H1 (cell line): ENCODE measurements at regions not wholly inside any gene's neighbourhood (a gene's known extent, or its start where the extent isn't known, plus 50 kb on each side); places are given as distances from the start of the nearest gene placed in this dataset.

Experiments
- CTCF ChIA-PET: fragments of 300-600 bp; sonication (Branson Sonifier 250); formaldehyde crosslinking; loops from one replicate; lab custom pipeline; 2021; ENCODE audit not compliant: partially characterized antibody; lab: Charles Lee
- POLR2A ChIA-PET: fragments of 300-600 bp; sonication (Branson Sonifier 250); formaldehyde crosslinking; loops from one replicate; lab custom pipeline; 2021; ENCODE audit warnings: inconsistent platforms; ENCODE audit not compliant: partially characterized antibody; lab: Charles Lee
- DNase-seq, 2 experiments: peaks; one replicate each; pipeline versions ENCODE4 v3.0.0 to v3.0.0-alpha.2; 2010 to 2022; ENCODE audit warnings: low spot score in 2 of 2, low read depth in 1 of 2, mixed read lengths in 1 of 2
- FAIRE-seq: peaks from 2 replicates; lab custom pipeline; 2011; peaks lifted over from hg19 to GRCh38; lab: Jason Lieb, UNC
- H2AFZ ChIP-seq: 2 replicates; pipeline ENCODE4 v1.8.1; 2012; ENCODE audit warnings: low read length, inconsistent platforms
- H2AK5ac ChIP-seq: 2 replicates; pipeline ENCODE4 v1.6.1; 2013; ENCODE audit warnings: low read depth, low read length
- H2BK120ac ChIP-seq: replicated peaks from 2 replicates; pipeline ENCODE3; 2013; ENCODE audit warnings: low read depth, low read length, inconsistent platforms
- H2BK12ac ChIP-seq: 2 replicates; pipeline ENCODE4 v1.6.1; 2013; ENCODE audit warnings: low read depth, low read length
- H2BK15ac ChIP-seq: 2 replicates; pipeline ENCODE4 v1.6.1; 2013; ENCODE audit warnings: low read length
- H2BK20ac ChIP-seq: 2 replicates; pipeline ENCODE4 v1.6.1; 2013; ENCODE audit warnings: low read length
- H2BK5ac ChIP-seq: 2 replicates; pipeline ENCODE4 v1.6.1; 2013; ENCODE audit warnings: low read depth, low read length
- H3K14ac ChIP-seq: 2 replicates; pipeline ENCODE4 v1.6.1; 2013; ENCODE audit warnings: inconsistent platforms; ENCODE audit not compliant: insufficient read length
- H3K18ac ChIP-seq: 2 replicates; pipeline ENCODE4 v1.6.1; 2013; ENCODE audit warnings: low read length; ENCODE audit errors: extremely low read depth
- H3K23ac ChIP-seq: 2 replicates; pipeline ENCODE4 v1.6.1; 2013; ENCODE audit warnings: inconsistent platforms; ENCODE audit not compliant: insufficient read length
- H3K23me2 ChIP-seq: 2 replicates; pipeline ENCODE4 v1.6.1; 2013; ENCODE audit warnings: low read depth, low read length
- H3K27ac ChIP-seq: 2 replicates; pipeline ENCODE4 v1.6.1; 2011; ENCODE audit warnings: low read depth, low read length, inconsistent platforms
- H3K27me3 ChIP-seq, 4 experiments: replicated peaks in 1 of 4; 1 replicate in 1 of 4; 2 replicates in 3 of 4; pipeline versions ENCODE4 v1.6.1 to v1.8.1; 2011 to 2013; ENCODE audit warnings: low read length in 3 of 4, mild to moderate bottlenecking in 3 of 4, inconsistent platforms in 2 of 4, mixed read lengths in 2 of 4, moderate library complexity in 1 of 4; ENCODE audit not compliant: control insufficient read depth in 3 of 4, insufficient read depth in 3 of 4; ENCODE audit errors: extremely low read depth in 1 of 4
- H3K36me3 ChIP-seq, 4 experiments: 2 replicates each; pipeline versions ENCODE4 v1.6.1 to v1.8.1; 2011 to 2013; ENCODE audit warnings: mild to moderate bottlenecking in 4 of 4, low read length in 3 of 4, moderate library complexity in 2 of 4, control low read depth in 1 of 4, inconsistent platforms in 1 of 4; ENCODE audit not compliant: insufficient read depth in 4 of 4, control insufficient read depth in 2 of 4
- H3K4ac ChIP-seq: replicated peaks from 2 replicates; pipeline ENCODE3; 2013; ENCODE audit warnings: low read length, low read depth, mixed read lengths, inconsistent platforms; ENCODE audit not compliant: insufficient read length
- H3K4me1 ChIP-seq, 4 experiments: replicated peaks in 1 of 4; 1 replicate in 1 of 4; 2 replicates in 3 of 4; pipeline versions ENCODE4 v1.6.1 to v1.8.1; 2011 to 2013; ENCODE audit warnings: low read length in 3 of 4, inconsistent platforms in 2 of 4, mixed read lengths in 1 of 4; ENCODE audit not compliant: insufficient read depth in 4 of 4, control insufficient read depth in 3 of 4
- H3K4me2 ChIP-seq, 2 experiments: 2 replicates each; pipeline versions ENCODE4 v1.6.1 to v1.8.1; 2011 to 2013; ENCODE audit warnings: low read depth in 2 of 2, low read length in 2 of 2, control low read depth in 1 of 2, inconsistent platforms in 1 of 2, mild to moderate bottlenecking in 1 of 2; ENCODE audit not compliant: insufficient read depth in 1 of 2
- H3K4me3 ChIP-seq, 4 experiments: fragments of 200-600, 300-600 bp in 1 of 4; sonication (generic), shearing (Covaris generic), sonication (Bioruptor Twin) in 1 of 4; 2 replicates each; pipeline versions ENCODE4 v1.5.1 to v1.8.1; 2011 to 2016; ENCODE audit warnings: low read length in 4 of 4, low read depth in 3 of 4, control low read depth in 2 of 4, inconsistent platforms in 2 of 4, mild to moderate bottlenecking in 2 of 4, mixed read lengths in 1 of 4, moderate library complexity in 1 of 4; ENCODE audit not compliant: insufficient read depth in 2 of 4; ENCODE audit errors: extremely low read depth in 1 of 4
- H3K56ac ChIP-seq: replicated peaks from 2 replicates; pipeline ENCODE3; 2013; ENCODE audit warnings: low read depth, mild to moderate bottlenecking, mixed read lengths, low read length, inconsistent platforms; ENCODE audit not compliant: insufficient read length
- H3K79me1 ChIP-seq: 2 replicates; pipeline ENCODE4 v1.6.1; 2013; ENCODE audit warnings: low read depth, low read length, control low read depth
- H3K79me2 ChIP-seq, 2 experiments: 2 replicates each; pipeline versions ENCODE4 v1.6.1 to v1.8.1; 2012 to 2013; ENCODE audit warnings: low read length in 2 of 2, mild to moderate bottlenecking in 2 of 2, inconsistent platforms in 1 of 2; ENCODE audit not compliant: insufficient read depth in 2 of 2, control insufficient read depth in 1 of 2
- H3K9ac ChIP-seq, 4 experiments: replicated peaks in 1 of 4; 1 replicate in 1 of 4; 2 replicates in 3 of 4; pipeline versions ENCODE4 v1.6.1 to v1.8.1; 2011 to 2013; ENCODE audit warnings: low read depth in 3 of 4, low read length in 3 of 4, control low read depth in 2 of 4, mild to moderate bottlenecking in 2 of 4, moderate library complexity in 2 of 4, inconsistent platforms in 1 of 4; ENCODE audit errors: extremely low read depth in 1 of 4
- H3K9me3 ChIP-seq, 2 experiments: 2 replicates each; pipeline versions ENCODE4 v1.6.1 to v1.8.1; 2012 to 2013; ENCODE audit warnings: mild to moderate bottlenecking in 2 of 2, moderate library complexity in 2 of 2, control low read depth in 1 of 2, inconsistent platforms in 1 of 2, low read depth in 1 of 2, low read length in 1 of 2, mixed read lengths in 1 of 2; ENCODE audit not compliant: insufficient read depth in 2 of 2
- H4K20me1 ChIP-seq, 2 experiments: replicated peaks in 1 of 2; 2 replicates each; pipeline versions ENCODE3 to v1.8.1; 2011 to 2013; ENCODE audit warnings: inconsistent platforms in 2 of 2, low read length in 2 of 2, mild to moderate bottlenecking in 1 of 2; ENCODE audit not compliant: insufficient read depth in 2 of 2, control insufficient read depth in 1 of 2
- H4K5ac ChIP-seq: 2 replicates; pipeline ENCODE4 v1.6.1; 2013; ENCODE audit warnings: low read length, low read depth, mixed read lengths, inconsistent platforms; ENCODE audit not compliant: insufficient read length
- H4K8ac ChIP-seq: 2 replicates; pipeline ENCODE4 v1.8.0; 2013; ENCODE audit warnings: mild to moderate bottlenecking, moderate library complexity, low read length, inconsistent platforms; ENCODE audit not compliant: insufficient read depth; ENCODE audit errors: extremely low read depth
- H4K91ac ChIP-seq: replicated peaks from 2 replicates; pipeline ENCODE3; 2013; ENCODE audit warnings: low read length, mixed read lengths, inconsistent platforms; ENCODE audit not compliant: insufficient read length
- BRCA1 ChIP-seq: IDR thresholded peaks from 2 replicates; pipeline ENCODE4 v1.6.1; 2012; ENCODE audit warnings: low read depth, low read length, improper control_type of control experiment
- CREB1 ChIP-seq: IDR thresholded peaks from 2 replicates; pipeline ENCODE4 v1.6.1; 2012; ENCODE audit warnings: inconsistent platforms
- CTBP2 ChIP-seq: IDR thresholded peaks from 2 replicates; pipeline ENCODE4 v1.7.0; 2011; ENCODE audit warnings: borderline replicate concordance, mild to moderate bottlenecking, moderate library complexity, mixed read lengths, low read length; ENCODE audit not compliant: insufficient read depth, insufficient read length
- E2F6 ChIP-seq: IDR thresholded peaks from 2 replicates; pipeline ENCODE4 v1.6.1; 2012; ENCODE audit warnings: inconsistent platforms
- KDM1A ChIP-seq: fragments of 200-600, 300-600 bp; sonication (generic); IDR thresholded peaks from 2 replicates; pipeline ENCODE4 v1.7.1; 2016; ENCODE audit warnings: mild to moderate bottlenecking, low read length, borderline replicate concordance
- NANOG ChIP-seq: IDR thresholded peaks from 2 replicates; pipeline ENCODE4 v1.6.1; 2011; ENCODE audit warnings: low read length, low read depth, mild to moderate bottlenecking, inconsistent platforms; ENCODE audit not compliant: insufficient read depth, poor library complexity, severe bottlenecking
- SP4 ChIP-seq: IDR thresholded peaks from 2 replicates; pipeline ENCODE4 v1.6.1; 2012; ENCODE audit warnings: low read length, inconsistent platforms
- SUZ12 ChIP-seq: fragments of 200-600 bp; sonication (generic); IDR thresholded peaks from 2 replicates; pipeline ENCODE4 v1.6.1; 2012; ENCODE audit warnings: mild to moderate bottlenecking, inconsistent platforms, low read length, moderate library complexity, mixed read lengths
- WGBS, 2 experiments: shearing (Covaris generic) in 1 of 2; methylation state at CpG; one replicate each; pipeline versions ENCODE4 v1.1.6 to v1.1.7; 2013 to 2015; ENCODE audit warnings: low lambda C conversion rate in 2 of 2, mixed read lengths in 2 of 2, inconsistent platforms in 1 of 2, low coverage in 1 of 2, missing lambda C conversion rate in 1 of 2; ENCODE audit not compliant: insufficient replicate concordance in 2 of 2, insufficient coverage in 1 of 2, insufficient read length in 1 of 2; ENCODE audit errors: extremely low coverage in 1 of 2, missing lambda C conversion rate in 1 of 2; 5-methylcytosine and 5-hydroxymethylcytosine counted together
- TF ChIP-seq, protein P1 (sequence below), 3 experiments: IDR thresholded peaks; 1 replicate in 2 of 3; 2 replicates in 1 of 3; pipeline versions ENCODE4 v1.5.1 to v1.6.1; 2011; ENCODE audit warnings: low read length in 3 of 3, mild to moderate bottlenecking in 3 of 3, inconsistent platforms in 2 of 3, low read depth in 1 of 3, moderate library complexity in 1 of 3; ENCODE audit not compliant: insufficient read depth in 1 of 3; ENCODE audit errors: control extremely low read depth in 1 of 3

- Histone ChIP-seq H3K4me3 (no peak overlapping the region), H3K23me2 (no peaks in the 10 kb centered on the region), H2AK5ac (no peak overlapping the region), H4K91ac (no peak overlapping the region), H3K4me2 (no peak overlapping the region), H3K18ac (no peak overlapping the region), H3K9ac (no peak overlapping the region), H2AFZ (no peak overlapping the region), H3K14ac (no peak overlapping the region), H2BK5ac (no peak overlapping the region), H2BK12ac (no peak overlapping the region), H3K4me1 (peaks cover 0 to 8% (median 2%) of the 10 kb centered on the region in 4 experiments; a peak in 3 of 7 replicates), H3K27me3 (no peaks in the 10 kb centered on the region), H4K8ac (no peak overlapping the region), H4K20me1 (no peaks in the 10 kb centered on the region), H3K36me3 (no peaks in the 10 kb centered on the region), H3K56ac (no peak overlapping the region), H3K27ac (no peak overlapping the region), H3K79me2 (no peaks in the 10 kb centered on the region), H3K23ac (no peak overlapping the region), H3K9me3 (no peaks in the 10 kb centered on the region), H2BK15ac (no peak overlapping the region), H4K5ac (no peak overlapping the region), H3K79me1 (no peaks in the 10 kb centered on the region), H2BK20ac (no peak overlapping the region), H3K4ac (no peak overlapping the region), H2BK120ac (no peak overlapping the region)
- no peak for TF ChIP-seq CTBP2
- TF ChIP-seq KDM1A, result no peak
- TF ChIP-seq BRCA1, result no peak
- no peak for TF ChIP-seq SUZ12
- TF ChIP-seq SP4, result no peak
- no peak for TF ChIP-seq CREB1
- TF ChIP-seq NANOG, result no peak
- TF ChIP-seq E2F6, result no peak
- TF ChIP-seq, protein P1, sequence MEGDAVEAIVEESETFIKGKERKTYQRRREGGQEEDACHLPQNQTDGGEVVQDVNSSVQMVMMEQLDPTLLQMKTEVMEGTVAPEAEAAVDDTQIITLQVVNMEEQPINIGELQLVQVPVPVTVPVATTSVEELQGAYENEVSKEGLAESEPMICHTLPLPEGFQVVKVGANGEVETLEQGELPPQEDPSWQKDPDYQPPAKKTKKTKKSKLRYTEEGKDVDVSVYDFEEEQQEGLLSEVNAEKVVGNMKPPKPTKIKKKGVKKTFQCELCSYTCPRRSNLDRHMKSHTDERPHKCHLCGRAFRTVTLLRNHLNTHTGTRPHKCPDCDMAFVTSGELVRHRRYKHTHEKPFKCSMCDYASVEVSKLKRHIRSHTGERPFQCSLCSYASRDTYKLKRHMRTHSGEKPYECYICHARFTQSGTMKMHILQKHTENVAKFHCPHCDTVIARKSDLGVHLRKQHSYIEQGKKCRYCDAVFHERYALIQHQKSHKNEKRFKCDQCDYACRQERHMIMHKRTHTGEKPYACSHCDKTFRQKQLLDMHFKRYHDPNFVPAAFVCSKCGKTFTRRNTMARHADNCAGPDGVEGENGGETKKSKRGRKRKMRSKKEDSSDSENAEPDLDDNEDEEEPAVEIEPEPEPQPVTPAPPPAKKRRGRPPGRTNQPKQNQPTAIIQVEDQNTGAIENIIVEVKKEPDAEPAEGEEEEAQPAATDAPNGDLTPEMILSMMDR (IDR thresholded peaks at IDR 0.05; ENCODE audit: control extremely low read depth in 1 of 3, insufficient read depth in 1 of 3, low read depth in 1 of 3, low read length in 3 of 3), result no peak
- ChIA-PET CTCF (interaction anchor here (1.1 to 3.0 kb wide), 3 partner anchors 11 to 253 kb away, joined by 3 to 9 read pairs (median 3); no protein-coding TSS in a partner anchor), POLR2A (no interaction called here)
- 82% methylated on average over 10 of the region's 10 CpGs; no CpG with 5 or more reads in 1 of the 2 experiments for WGBS, 2 experiments
- DNase-seq (no peak), FAIRE-seq (no peak)
Measured at GRCh38 chrX:40278340-40279090, 180.8 kb upstream of the BCOR start.
